ENCODE measurements at regions not wholly inside any gene's neighbourhood (a gene's known extent, or its start where the extent isn't known, plus 50 kb on each side); places are given as distances from the start of the nearest gene placed in this dataset.
A peak's percentile ranks its signal among the peaks of the same experiment; 100 is the strongest.

GRCh38 chrX:20463296-20464075, 196.8 kb upstream of the RPS6KA3 start:
- no peak for DNase-seq

GRCh38 chrX:20461576-20461975, 194.9 kb upstream of the RPS6KA3 start:
- DNase-seq: no peak

- peak; percentile 7 for DNase-seq
Measured at GRCh38 chrX:20461002-20461401, 194.3 kb upstream of the RPS6KA3 start.

GRCh38 chrX:20459410-20460350, 193.0 kb upstream of the RPS6KA3 start:
- no peak for DNase-seq

- DNase-seq: no peak
Measured at GRCh38 chrX:20456971-20457370, 190.3 kb upstream of the RPS6KA3 start.

GRCh38 chrX:20455001-20455400, 188.3 kb upstream of the RPS6KA3 start:
- no peak for DNase-seq

GRCh38 chrX:20454117-20454516, 187.4 kb upstream of the RPS6KA3 start:
- no peak for DNase-seq

- DNase-seq: no peak
Measured at GRCh38 chrX:20452487-20452886, 185.8 kb upstream of the RPS6KA3 start.

- no peak for DNase-seq
Measured at GRCh38 chrX:20451929-20452328, 185.2 kb upstream of the RPS6KA3 start.

GRCh38 chrX:20445109-20445508, 178.4 kb upstream of the RPS6KA3 start:
- DNase-seq: no peak

- peak; percentile 91 for DNase-seq
Measured at GRCh38 chrX:20442597-20442996, 175.9 kb upstream of the RPS6KA3 start.

GRCh38 chrX:20441123-20441522, 174.4 kb upstream of the RPS6KA3 start:
- DNase-seq: no peak

- no peak for DNase-seq
Measured at GRCh38 chrX:20438871-20439526, 172.3 kb upstream of the RPS6KA3 start.

- DNase-seq: no peak
Measured at GRCh38 chrX:20437683-20438082, 171.0 kb upstream of the RPS6KA3 start.

GRCh38 chrX:20435913-20436312, 169.2 kb upstream of the RPS6KA3 start:
- DNase-seq: no peak

GRCh38 chrX:20434986-20435385, 168.3 kb upstream of the RPS6KA3 start:
- no peak for DNase-seq

- DNase-seq: no peak
Measured at GRCh38 chrX:20433388-20433775, 166.7 kb upstream of the RPS6KA3 start.

- no peak for DNase-seq
Measured at GRCh38 chrX:20432746-20433387, 166.2 kb upstream of the RPS6KA3 start.

GRCh38 chrX:20432048-20432447, 165.3 kb upstream of the RPS6KA3 start:
- no peak for DNase-seq

- DNase-seq: no peak
Measured at GRCh38 chrX:20431486-20431885, 164.8 kb upstream of the RPS6KA3 start.

- DNase-seq: no peak
Measured at GRCh38 chrX:20427173-20427770, 160.6 kb upstream of the RPS6KA3 start.

- DNase-seq: no peak
Measured at GRCh38 chrX:20421697-20422096, 155.0 kb upstream of the RPS6KA3 start.

GRCh38 chrX:20421275-20421674, 154.6 kb upstream of the RPS6KA3 start:
- DNase-seq: no peak
